ENCODE measurements at regions not wholly inside any gene's neighbourhood (a gene's known extent, or its start where the extent isn't known, plus 50 kb on each side); places are given as distances from the start of the nearest gene placed in this dataset.

DNA sequence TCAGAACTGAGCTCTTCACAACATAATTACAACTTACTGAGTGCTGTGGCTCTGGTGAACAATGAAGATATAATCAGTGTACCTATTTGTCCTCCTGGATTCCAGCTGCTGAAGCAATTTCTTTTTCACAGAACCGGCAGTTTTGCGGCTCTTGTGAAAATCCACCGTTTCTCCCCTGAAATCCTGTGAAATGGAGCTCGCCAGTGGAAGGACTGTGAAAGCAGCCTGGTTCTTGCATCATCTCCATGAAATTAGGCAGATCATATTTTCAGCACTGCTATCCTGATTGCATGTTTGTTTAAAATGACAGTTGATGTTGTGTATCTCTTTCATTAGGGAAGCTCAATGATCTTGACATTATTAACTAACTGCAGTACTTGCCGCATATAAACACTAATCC lies 120.2 kb upstream of the SNX19 start:
- Histone ChIP-seq H2AFZ (no peak overlapping the region), H3K4me3 (no peak overlapping the region), H3K27ac (no peak overlapping the region), H3K9me3 (ENCODE audit: low read depth) (no peaks in the 10 kb centered on the region), H3K36me3 (replicated peaks; ENCODE audit: insufficient read depth, low read depth) (no peaks in the 10 kb centered on the region), H4K20me1 (ENCODE audit: insufficient read depth, poor library complexity, severe bottlenecking) (no peaks in the 10 kb centered on the region), H3K4me2 (no peak overlapping the region), H3K79me2 (no peaks in the 10 kb centered on the region), H3K4me1 (ENCODE audit: insufficient read depth) (no peaks in the 10 kb centered on the region), H3K9me2 (replicated peaks; ENCODE audit: insufficient read depth) (no peaks in the 10 kb centered on the region), H3K27me3 (no peaks in the 10 kb centered on the region)
- no peak for DNase-seq (ENCODE audit: low spot score)
- 64% methylated on average over 5 of the region's 5 CpGs for WGBS (ENCODE audit: low lambda C conversion rate, missing lambda C conversion rate)
- no peak for TF ChIP-seq EZH2 (IDR thresholded peaks at IDR 0.05; ENCODE audit: borderline replicate concordance)
- no peak for TF ChIP-seq EZH2phosphoT487 (IDR thresholded peaks at IDR 0.05; ENCODE audit: low read depth, severe bottlenecking, unreplicated experiment)
- TF ChIP-seq, protein P1, sequence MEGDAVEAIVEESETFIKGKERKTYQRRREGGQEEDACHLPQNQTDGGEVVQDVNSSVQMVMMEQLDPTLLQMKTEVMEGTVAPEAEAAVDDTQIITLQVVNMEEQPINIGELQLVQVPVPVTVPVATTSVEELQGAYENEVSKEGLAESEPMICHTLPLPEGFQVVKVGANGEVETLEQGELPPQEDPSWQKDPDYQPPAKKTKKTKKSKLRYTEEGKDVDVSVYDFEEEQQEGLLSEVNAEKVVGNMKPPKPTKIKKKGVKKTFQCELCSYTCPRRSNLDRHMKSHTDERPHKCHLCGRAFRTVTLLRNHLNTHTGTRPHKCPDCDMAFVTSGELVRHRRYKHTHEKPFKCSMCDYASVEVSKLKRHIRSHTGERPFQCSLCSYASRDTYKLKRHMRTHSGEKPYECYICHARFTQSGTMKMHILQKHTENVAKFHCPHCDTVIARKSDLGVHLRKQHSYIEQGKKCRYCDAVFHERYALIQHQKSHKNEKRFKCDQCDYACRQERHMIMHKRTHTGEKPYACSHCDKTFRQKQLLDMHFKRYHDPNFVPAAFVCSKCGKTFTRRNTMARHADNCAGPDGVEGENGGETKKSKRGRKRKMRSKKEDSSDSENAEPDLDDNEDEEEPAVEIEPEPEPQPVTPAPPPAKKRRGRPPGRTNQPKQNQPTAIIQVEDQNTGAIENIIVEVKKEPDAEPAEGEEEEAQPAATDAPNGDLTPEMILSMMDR (IDR thresholded peaks at IDR 0.05; ENCODE audit: poor library complexity): no peak

DNA sequence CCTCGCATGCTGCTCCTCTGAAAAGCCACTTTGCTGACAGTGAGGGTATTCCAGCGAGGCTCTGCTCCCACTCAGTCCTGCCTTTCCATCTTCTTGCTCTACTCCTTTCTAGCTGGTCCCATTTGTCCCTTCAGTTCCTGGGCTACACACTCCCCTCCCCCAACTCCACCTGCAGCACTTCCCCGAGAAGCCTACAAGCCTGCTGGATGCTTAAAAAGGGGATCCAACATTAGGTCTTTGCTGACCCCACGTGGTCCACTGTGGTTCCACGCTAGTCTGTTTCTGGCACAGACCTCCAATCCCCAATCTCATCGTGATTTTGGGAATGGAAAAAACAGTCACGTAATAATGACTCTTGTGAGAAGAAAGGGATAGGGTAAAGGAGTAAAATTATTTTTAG lies 121.6 kb upstream of the SNX19 start:
- Histone ChIP-seq H3K27me3 (no peaks in the 10 kb centered on the region), H3K4me3 (no peak overlapping the region), H3K9me2 (replicated peaks; ENCODE audit: insufficient read depth) (no peaks in the 10 kb centered on the region), H3K4me2 (no peak overlapping the region), H3K79me2 (no peaks in the 10 kb centered on the region), H3K4me1 (ENCODE audit: insufficient read depth) (no peaks in the 10 kb centered on the region), H4K20me1 (ENCODE audit: insufficient read depth, poor library complexity, severe bottlenecking) (no peaks in the 10 kb centered on the region), H3K27ac (no peak overlapping the region), H3K36me3 (replicated peaks; ENCODE audit: insufficient read depth, low read depth) (no peaks in the 10 kb centered on the region), H3K9me3 (ENCODE audit: low read depth) (no peaks in the 10 kb centered on the region), H2AFZ (no peak overlapping the region)
- TF ChIP-seq, protein P1 (IDR thresholded peaks at IDR 0.05; ENCODE audit: poor library complexity): no peak
- TF ChIP-seq EZH2 (IDR thresholded peaks at IDR 0.05; ENCODE audit: borderline replicate concordance): no peak
- TF ChIP-seq EZH2phosphoT487 (IDR thresholded peaks at IDR 0.05; ENCODE audit: low read depth, severe bottlenecking, unreplicated experiment): no peak
- 62% methylated on average over 7 of the region's 7 CpGs for WGBS (ENCODE audit: low lambda C conversion rate, missing lambda C conversion rate)
- no peak for DNase-seq (ENCODE audit: low spot score)

DNA sequence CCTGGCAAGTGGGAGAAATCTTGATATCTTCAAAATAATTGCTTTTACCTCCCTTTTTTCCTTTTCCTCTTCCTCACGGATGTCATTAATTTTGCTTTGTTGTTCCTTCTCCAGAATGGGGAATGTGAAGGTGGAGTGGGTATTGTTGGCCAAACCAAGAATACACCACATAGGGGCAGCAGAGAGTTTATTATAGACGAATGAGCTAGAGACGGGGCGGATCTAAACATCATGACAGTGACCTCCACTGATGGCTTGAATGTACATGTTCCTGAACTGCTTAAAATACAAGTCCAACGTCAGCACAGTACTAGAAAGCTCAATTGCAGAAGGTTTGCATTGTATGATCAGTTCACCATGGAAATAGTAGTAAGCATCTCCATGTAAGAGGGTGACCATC lies 122.3 kb upstream of the SNX19 start:
- H3K4me3 ChIP-seq: no peak overlapping the region
- peak; percentile 45 for DNase-seq (ENCODE audit: low spot score)
- H3K4me1 ChIP-seq (ENCODE audit: insufficient read depth): no peaks in the 10 kb centered on the region
- H3K36me3 ChIP-seq (replicated peaks; ENCODE audit: insufficient read depth, low read depth): no peaks in the 10 kb centered on the region
- no peaks in the 10 kb centered on the region for H3K9me3 ChIP-seq (ENCODE audit: low read depth)
- no peak overlapping the region for H3K27ac ChIP-seq
- no peaks in the 10 kb centered on the region for H4K20me1 ChIP-seq (ENCODE audit: insufficient read depth, poor library complexity, severe bottlenecking)
- H3K4me2 ChIP-seq: no peak overlapping the region
- no peaks in the 10 kb centered on the region for H3K27me3 ChIP-seq
- WGBS (ENCODE audit: low lambda C conversion rate, missing lambda C conversion rate): 42% methylated on average over 5 of the region's 5 CpGs
- no peak overlapping the region for H2AFZ ChIP-seq
- TF ChIP-seq, protein P1 (IDR thresholded peaks at IDR 0.05; ENCODE audit: poor library complexity): peak; percentile 40
- TF ChIP-seq EZH2 (IDR thresholded peaks at IDR 0.05; ENCODE audit: borderline replicate concordance) (no peak), EZH2phosphoT487 (IDR thresholded peaks at IDR 0.05; ENCODE audit: low read depth, severe bottlenecking, unreplicated experiment) (no peak)
- no peaks in the 10 kb centered on the region for H3K79me2 ChIP-seq
- H3K9me2 ChIP-seq (replicated peaks; ENCODE audit: insufficient read depth): no peaks in the 10 kb centered on the region

Data from hepatocyte (in vitro differentiated cells).